ENCODE measurements at regions not wholly inside any gene's neighbourhood (a gene's known extent, or its start where the extent isn't known, plus 50 kb on each side); places are given as distances from the start of the nearest gene placed in this dataset.

GRCh38 chr12:13668880-13669279, 312.5 kb downstream of the GRIN2B start:
- no peak for DNase-seq

- no peak for DNase-seq
Observed at GRCh38 chr12:13666806-13667205, 314.6 kb downstream of the GRIN2B start.

GRCh38 chr12:13661005-13661887, 320.2 kb downstream of the GRIN2B start:
- DNase-seq, result peak; percentile 74

- no peak for DNase-seq
Observed at GRCh38 chr12:13654456-13654855, 326.9 kb downstream of the GRIN2B start.

- DNase-seq, result no peak
Observed at GRCh38 chr12:13652105-13652504, 329.3 kb downstream of the GRIN2B start.

GRCh38 chr12:13635709-13636108, 345.7 kb downstream of the GRIN2B start:
- no peak for DNase-seq

- no peak for DNase-seq
Observed at GRCh38 chr12:13631873-13632272, 349.5 kb downstream of the GRIN2B start.

- DNase-seq, result no peak
Observed at GRCh38 chr12:13630354-13630753, 351.0 kb downstream of the GRIN2B start.

- DNase-seq, result no peak
Observed at GRCh38 chr12:13628067-13628466, 353.3 kb downstream of the GRIN2B start.

GRCh38 chr12:13627536-13627935, 353.9 kb downstream of the GRIN2B start:
- no peak for DNase-seq

- no peak for DNase-seq
Observed at GRCh38 chr12:13613297-13613696, 368.1 kb downstream of the GRIN2B start.

GRCh38 chr12:13609894-13610679, 371.3 kb downstream of the GRIN2B start:
- no peak for DNase-seq

GRCh38 chr12:13606290-13606689, 375.1 kb downstream of the GRIN2B start:
- DNase-seq, result no peak

GRCh38 chr12:13603953-13604352, 377.4 kb downstream of the GRIN2B start:
- DNase-seq, result no peak

- DNase-seq, result no peak
Observed at GRCh38 chr12:13602172-13602571, 379.2 kb downstream of the GRIN2B start.

- no peak for DNase-seq
Observed at GRCh38 chr12:13599176-13599575, 382.2 kb downstream of the GRIN2B start.

- DNase-seq, result no peak
Observed at GRCh38 chr12:13597837-13598236, 383.6 kb downstream of the GRIN2B start.

GRCh38 chr12:13597166-13597565, 384.2 kb downstream of the GRIN2B start:
- DNase-seq, result no peak

GRCh38 chr12:13596714-13597113, 384.7 kb downstream of the GRIN2B start:
- no peak for DNase-seq

- DNase-seq, result peak; percentile 9
Observed at GRCh38 chr12:13595536-13596443, 385.6 kb downstream of the GRIN2B start.

- DNase-seq, result no peak
Observed at GRCh38 chr12:13594731-13595514, 386.5 kb downstream of the GRIN2B start.
